ENCODE measurements at regions not wholly inside any gene's neighbourhood (a gene's known extent, or its start where the extent isn't known, plus 50 kb on each side); places are given as distances from the start of the nearest gene placed in this dataset.

GRCh38 chr16:64311241-64311640 lies 810.6 kb downstream of the CDH11 start:
- peaks cover 9% of the 10 kb centered on the region for H3K9me3 Mint-ChIP-seq (ENCODE audit: unreplicated experiment)
- intact Hi-C loops (cut with micrococcal nuclease; ENCODE audit: unreplicated experiment): no loop called here
- no peaks in the 10 kb centered on the region for H3K27me3 Mint-ChIP-seq (ENCODE audit: insufficient read depth, unreplicated experiment)
- Histone ChIP-seq H3K4me1 (no peaks in the 10 kb centered on the region), H3K4me3 (ENCODE audit: low read depth, low read length) (no peak overlapping the region), H3K36me3 (ENCODE audit: control insufficient read depth, insufficient read depth, low read length) (no peaks in the 10 kb centered on the region), H3K27me3 (replicated peaks; ENCODE audit: control insufficient read depth, insufficient read depth, low read length) (no peaks in the 10 kb centered on the region), H3K9me3 (no peaks in the 10 kb centered on the region)
- no peaks in the 10 kb centered on the region for H3K4me1 Mint-ChIP-seq (ENCODE audit: low read depth, unreplicated experiment)
- no peaks in the 10 kb centered on the region for H3K36me3 Mint-ChIP-seq (ENCODE audit: insufficient read depth, unreplicated experiment)
- no peak for TF ChIP-seq CTCF (IDR thresholded peaks at IDR 0.05; ENCODE audit: insufficient read depth in 1 of 2, low read depth in 1 of 2, low read length in 1 of 2, severe bottlenecking in 1 of 2, unreplicated experiment in 1 of 2)
- no TSS peak for BruUV-seq (replicated peaks)
- POLR2A ChIA-PET: no interaction called here
- DNase-seq: no peak
- H3K27ac Mint-ChIP-seq (ENCODE audit: unreplicated experiment): no peak overlapping the region
- H3K4me3 Mint-ChIP-seq (ENCODE audit: unreplicated experiment): no peak overlapping the region
- CTCF ChIA-PET: no interaction called here

- Histone ChIP-seq H3K9me3 (no peaks in the 10 kb centered on the region), H3K27me3 (replicated peaks; ENCODE audit: control insufficient read depth, insufficient read depth, low read length) (no peaks in the 10 kb centered on the region), H3K4me1 (no peaks in the 10 kb centered on the region), H3K36me3 (ENCODE audit: control insufficient read depth, insufficient read depth, low read length) (no peaks in the 10 kb centered on the region), H3K4me3 (ENCODE audit: low read depth, low read length) (no peak overlapping the region)
- ChIA-PET CTCF (no interaction called here), POLR2A (no interaction called here)
- H3K27ac Mint-ChIP-seq (ENCODE audit: unreplicated experiment): no peak overlapping the region
- intact Hi-C loops (cut with micrococcal nuclease; ENCODE audit: unreplicated experiment): no loop called here
- no peak overlapping the region for H3K4me3 Mint-ChIP-seq (ENCODE audit: unreplicated experiment)
- no peaks in the 10 kb centered on the region for H3K36me3 Mint-ChIP-seq (ENCODE audit: insufficient read depth, unreplicated experiment)
- H3K9me3 Mint-ChIP-seq (ENCODE audit: unreplicated experiment): peaks cover 9% of the 10 kb centered on the region
- TF ChIP-seq CTCF (IDR thresholded peaks at IDR 0.05; ENCODE audit: insufficient read depth in 1 of 2, low read depth in 1 of 2, low read length in 1 of 2, severe bottlenecking in 1 of 2, unreplicated experiment in 1 of 2): no peak
- no peaks in the 10 kb centered on the region for H3K4me1 Mint-ChIP-seq (ENCODE audit: low read depth, unreplicated experiment)
- no TSS peak for BruUV-seq (replicated peaks)
- no peak for DNase-seq
- H3K27me3 Mint-ChIP-seq (ENCODE audit: insufficient read depth, unreplicated experiment): no peaks in the 10 kb centered on the region
These were observed 812.3 kb downstream of the CDH11 start for GRCh38 chr16:64309398-64310110.

- BruUV-seq (replicated peaks): no TSS peak
- no peaks in the 10 kb centered on the region for H3K9me3 ChIP-seq
- H3K36me3 ChIP-seq (ENCODE audit: control insufficient read depth, insufficient read depth, low read length): no peaks in the 10 kb centered on the region
- Mint-ChIP-seq H3K4me1 (ENCODE audit: low read depth, unreplicated experiment) (no peaks in the 10 kb centered on the region), H3K36me3 (ENCODE audit: insufficient read depth, unreplicated experiment) (no peaks in the 10 kb centered on the region), H3K4me3 (ENCODE audit: unreplicated experiment) (no peak overlapping the region), H3K9me3 (ENCODE audit: unreplicated experiment) (peaks cover 9% of the 10 kb centered on the region), H3K27ac (ENCODE audit: unreplicated experiment) (no peak overlapping the region), H3K27me3 (ENCODE audit: insufficient read depth, unreplicated experiment) (no peaks in the 10 kb centered on the region)
- no peak overlapping the region for H3K4me3 ChIP-seq (ENCODE audit: low read depth, low read length)
- no peaks in the 10 kb centered on the region for H3K27me3 ChIP-seq (replicated peaks; ENCODE audit: control insufficient read depth, insufficient read depth, low read length)
- DNase-seq: no peak
- POLR2A ChIA-PET: no interaction called here
- no peaks in the 10 kb centered on the region for H3K4me1 ChIP-seq
- CTCF ChIA-PET: no interaction called here
- intact Hi-C loops (cut with micrococcal nuclease; ENCODE audit: unreplicated experiment): no loop called here
- no peak for TF ChIP-seq CTCF (IDR thresholded peaks at IDR 0.05; ENCODE audit: insufficient read depth in 1 of 2, low read depth in 1 of 2, low read length in 1 of 2, severe bottlenecking in 1 of 2, unreplicated experiment in 1 of 2)
These were observed 813.1 kb downstream of the CDH11 start for GRCh38 chr16:64308721-64309120.
